Hematopoietic multipotent progenitor cell (in vitro differentiated cells): ENCODE measurements at regions not wholly inside any gene's neighbourhood (a gene's known extent, or its start where the extent isn't known, plus 50 kb on each side); places are given as distances from the start of the nearest gene placed in this dataset. TPM values are rescaled to one million over a fixed set of nuclear protein-coding genes. Genes with fewer than 3 reads are reported as not detected.

Experiments
- DNase-seq, 3 donors: peaks; one replicate each; pipeline ENCODE4 v3.0.0-alpha.2; 2011 to 2015; ENCODE audit warnings: low read depth in 2 of 3, low spot score in 2 of 3
- small RNA-seq: library from RNA; depleted of rRNA; stranded (forward); fragments of <200 nt; gene quantifications from one replicate; pipeline ENCODE3, GENCODE V24; 2012

DNA sequence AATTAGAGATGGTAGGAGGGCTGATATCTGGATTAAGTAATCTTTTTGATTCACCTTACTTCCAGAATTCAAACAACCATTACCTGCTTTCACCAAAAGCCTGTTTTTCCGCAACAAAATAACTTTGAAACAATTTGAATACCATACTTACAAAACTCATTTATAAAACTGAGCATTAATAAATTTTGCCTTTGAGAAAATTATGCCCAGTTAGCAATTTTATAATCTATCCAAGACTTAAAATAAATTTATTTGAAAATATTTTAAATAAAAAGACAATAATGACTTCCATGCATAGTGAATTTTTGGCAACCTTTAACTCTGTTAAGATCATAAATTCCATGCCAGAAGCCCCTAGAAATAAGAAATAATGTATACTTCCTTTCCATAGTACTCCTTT, 71.3 kb upstream of the FTMT start:
- DNase-seq, result no peak

DNA sequence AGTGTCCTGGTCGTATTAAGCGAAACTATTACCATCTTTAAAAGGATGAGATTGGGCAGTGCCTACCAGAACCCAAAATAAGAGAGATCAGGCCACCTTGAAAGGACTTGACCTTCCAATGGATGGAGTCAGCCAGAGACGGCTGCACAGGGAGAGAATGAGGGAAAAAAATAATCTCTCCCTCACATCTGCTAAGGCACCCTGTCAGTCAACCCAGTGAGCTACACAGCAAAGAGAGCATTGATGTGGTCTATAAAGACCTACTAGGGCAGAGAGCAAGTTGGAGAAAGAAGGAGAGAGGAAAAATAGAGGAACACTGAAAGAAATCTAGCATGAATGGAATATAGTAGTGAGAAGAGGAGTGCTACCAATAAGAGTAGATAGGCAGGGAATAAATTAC, 68.0 kb upstream of the FTMT start:
- no peak for DNase-seq

DNA sequence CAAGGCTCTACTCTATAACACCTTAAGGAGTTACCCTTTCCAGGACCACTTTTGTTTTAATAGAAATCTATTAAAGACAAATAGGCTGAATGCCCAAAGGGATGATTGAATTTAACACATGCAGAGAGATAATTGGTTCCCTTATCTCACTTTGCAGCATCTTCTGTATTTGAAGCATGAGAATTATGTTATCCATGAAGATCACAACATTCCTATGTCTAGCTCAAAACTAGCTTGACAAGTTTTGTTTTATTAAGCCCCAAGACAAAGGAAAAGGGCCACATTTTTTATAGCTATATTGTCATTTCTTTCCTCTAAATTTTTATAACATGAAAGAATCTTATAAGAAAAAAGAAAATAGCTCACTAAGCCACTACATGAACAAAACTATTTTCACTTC, 57.9 kb upstream of the FTMT start:
- no peak for DNase-seq

DNA sequence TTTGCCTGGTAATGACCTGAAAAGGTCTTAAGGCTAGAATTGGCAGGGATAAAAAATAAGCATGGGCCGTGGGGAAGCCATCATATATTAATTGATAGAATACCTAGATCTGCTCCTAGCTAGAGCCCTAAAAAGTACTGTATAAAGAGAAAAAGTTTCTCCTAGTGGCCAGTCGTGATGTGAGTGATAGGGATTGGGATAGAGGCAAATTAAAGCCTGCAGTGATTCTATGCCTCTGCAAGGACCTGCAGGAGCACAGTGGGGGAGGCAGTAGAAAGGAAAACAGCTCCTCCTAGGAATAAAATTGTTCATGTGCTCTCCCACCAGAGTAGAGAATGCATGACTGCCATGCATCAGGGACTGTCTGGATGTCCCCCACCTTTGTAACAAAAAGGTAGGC, 56.2 kb upstream of the FTMT start:
- DNase-seq, result no peak

DNA sequence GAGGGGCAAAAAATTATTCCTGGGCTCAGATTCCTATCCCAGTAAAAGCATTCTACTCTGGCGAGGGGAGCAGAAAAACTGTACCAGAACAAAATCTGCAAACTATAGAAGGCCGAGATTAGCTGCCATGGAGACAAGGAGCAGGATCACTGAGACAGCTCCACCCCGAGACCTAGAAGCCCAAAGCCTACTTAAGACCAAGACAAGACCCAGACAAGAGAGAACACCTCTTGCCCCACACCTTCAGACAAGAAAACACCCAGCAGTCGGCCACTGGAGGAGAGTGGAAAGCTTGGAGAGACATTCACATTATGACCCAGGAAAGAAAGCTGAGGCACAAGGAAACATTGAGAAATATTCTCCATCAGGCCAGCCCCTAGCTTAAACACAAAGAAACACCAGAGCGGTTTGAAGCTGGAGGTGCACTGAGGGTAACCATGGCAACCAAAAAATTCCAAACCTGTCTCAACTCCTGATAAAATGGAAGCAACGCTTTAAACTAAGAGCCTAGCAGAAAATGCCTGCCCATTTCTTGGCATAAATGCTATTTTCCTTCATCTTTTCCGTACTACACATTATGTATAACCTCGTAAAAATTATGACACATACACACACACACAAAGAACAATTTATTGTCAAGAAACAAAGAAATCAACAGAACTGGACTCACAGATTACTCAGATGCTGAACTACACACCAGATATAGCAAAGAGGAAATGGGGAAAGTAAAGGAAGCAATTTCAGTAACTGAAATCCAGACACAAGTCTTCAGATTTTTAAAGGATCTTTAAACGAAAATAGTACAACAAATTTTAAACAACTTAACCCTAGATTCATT, 53.8 kb upstream of the FTMT start:
- DNase-seq, result no peak

Small RNAs in the stretch of these regions (small RNA-seq; reads per million reads assigned to genes)
- gene AC010350.1, result not detected
